HCT116 (cell line): ENCODE measurements at regions not wholly inside any gene's neighbourhood (a gene's known extent, or its start where the extent isn't known, plus 50 kb on each side); places are given as distances from the start of the nearest gene placed in this dataset.

Source experiments
- CTCF ChIP-seq, 3 experiments: fragments of 200-600 bp in 1 of 3; sonication (generic) in 1 of 3; IDR thresholded peaks in 2 of 3; conservative IDR thresholded peaks in 1 of 3; 2 replicates each; pipeline ENCODE4 v1.5.1; 2012 to 2017; ENCODE audit warnings: low read depth in 2 of 3, low read length in 2 of 3, antibody characterized with exemption in 1 of 3, borderline replicate concordance in 1 of 3, control low read depth in 1 of 3, mild to moderate bottlenecking in 1 of 3, mixed read lengths in 1 of 3, mixed run types in 1 of 3, moderate library complexity in 1 of 3; ENCODE audit not compliant: insufficient read depth in 1 of 3
- POLR2A ChIP-seq: IDR thresholded peaks from 2 replicates; pipeline ENCODE4 v1.7.0; 2011; ENCODE audit warnings: borderline replicate concordance; ENCODE audit not compliant: insufficient read depth, insufficient read length; ENCODE audit errors: extremely low read depth
- SP1 ChIP-seq: IDR thresholded peaks from 2 replicates; pipeline ENCODE4 v1.6.1; 2012; ENCODE audit warnings: low read depth

GRCh38 chr1:221625026-221625425 is 116.9 kb downstream of the DUSP10 start:
- TF ChIP-seq CTCF (IDR thresholded peaks at IDR 0.05 in 2 of 3, conservative IDR thresholded peaks at IDR 0.05 in 1 of 3; ENCODE audit: borderline replicate concordance in 1 of 3, insufficient read depth in 1 of 3, low read depth in 2 of 3, low read length in 2 of 3) = no peak
- no peak for TF ChIP-seq SP1
- TF ChIP-seq POLR2A = no peak
